ENCODE measurements at regions not wholly inside any gene's neighbourhood (a gene's known extent, or its start where the extent isn't known, plus 50 kb on each side); places are given as distances from the start of the nearest gene placed in this dataset.

GRCh38 chr17:13202835-13203234, 185.0 kb upstream of the ELAC2 start:
- no peak overlapping the region for H2BK15ac ChIP-seq (ENCODE audit: low read length)
- H3K79me2 ChIP-seq (ENCODE audit: control insufficient read depth in 1 of 2, insufficient read depth in 2 of 2, low read length in 2 of 2), result no peaks in the 10 kb centered on the region
- DNase-seq (ENCODE audit: low read depth in 1 of 2, low spot score in 2 of 2) (no peak), FAIRE-seq (no peak)
- no peak overlapping the region for H2AFZ ChIP-seq (ENCODE audit: low read length)
- H2BK120ac ChIP-seq (replicated peaks; ENCODE audit: low read depth, low read length), result no peak overlapping the region
- no peak overlapping the region for H3K56ac ChIP-seq (replicated peaks; ENCODE audit: insufficient read length, low read depth, low read length)
- H4K8ac ChIP-seq (ENCODE audit: extremely low read depth, insufficient read depth, low read length), result no peak overlapping the region
- H3K4me1 ChIP-seq (replicated peaks in 1 of 4; ENCODE audit: control insufficient read depth in 3 of 4, insufficient read depth in 4 of 4, low read length in 3 of 4), result no peaks in the 10 kb centered on the region
- no peak overlapping the region for H3K14ac ChIP-seq (ENCODE audit: insufficient read length)
- H4K5ac ChIP-seq (ENCODE audit: insufficient read length, low read depth, low read length), result no peak overlapping the region
- H2BK12ac ChIP-seq (ENCODE audit: low read depth, low read length), result no peak overlapping the region
- H3K4ac ChIP-seq (replicated peaks; ENCODE audit: insufficient read length, low read depth, low read length), result no peak overlapping the region
- no peaks in the 10 kb centered on the region for H3K9me3 ChIP-seq (ENCODE audit: insufficient read depth in 2 of 2, low read depth in 1 of 2, low read length in 1 of 2)
- no peaks in the 10 kb centered on the region for H3K79me1 ChIP-seq (ENCODE audit: low read depth, low read length)
- POLR2A ChIA-PET (ENCODE audit: partially characterized antibody), result no interaction called here
- H3K36me3 ChIP-seq (ENCODE audit: control insufficient read depth in 2 of 4, insufficient read depth in 4 of 4, low read length in 3 of 4), result no peaks in the 10 kb centered on the region
- H3K23me2 ChIP-seq (ENCODE audit: low read depth, low read length), result no peaks in the 10 kb centered on the region; the same call in 1 of the 2 replicates
- H3K4me3 ChIP-seq (ENCODE audit: extremely low read depth in 1 of 4, insufficient read depth in 2 of 4, low read depth in 3 of 4, low read length in 4 of 4), result no peak overlapping the region
- no peak overlapping the region for H2BK20ac ChIP-seq (ENCODE audit: low read length)
- WGBS, 2 experiments (ENCODE audit: extremely low coverage in 1 of 2, insufficient coverage in 1 of 2, insufficient read length in 1 of 2, insufficient replicate concordance in 2 of 2, low coverage in 1 of 2, low lambda C conversion rate in 2 of 2, missing lambda C conversion rate in 1 of 2), result 89% methylated on average over 2 of the region's 2 CpGs; no CpG with 5 or more reads in 1 of the 2 experiments
- H3K23ac ChIP-seq (ENCODE audit: insufficient read length), result no peak overlapping the region
- H4K91ac ChIP-seq (replicated peaks; ENCODE audit: insufficient read length, low read length), result no peak overlapping the region
- no peak overlapping the region for H3K4me2 ChIP-seq (ENCODE audit: insufficient read depth in 1 of 2, low read depth in 2 of 2, low read length in 2 of 2)
- no peaks in the 10 kb centered on the region for H3K27me3 ChIP-seq (replicated peaks in 1 of 4; ENCODE audit: control insufficient read depth in 3 of 4, extremely low read depth in 1 of 4, insufficient read depth in 3 of 4, low read length in 3 of 4)
- no peak overlapping the region for H3K18ac ChIP-seq (ENCODE audit: extremely low read depth, low read length)
- no peaks in the 10 kb centered on the region for H4K20me1 ChIP-seq (replicated peaks in 1 of 2; ENCODE audit: control insufficient read depth in 1 of 2, insufficient read depth in 2 of 2, low read length in 2 of 2)
- no peak overlapping the region for H2BK5ac ChIP-seq (ENCODE audit: low read depth, low read length)
- no peak for TF ChIP-seq YY1 (IDR thresholded peaks at IDR 0.05; ENCODE audit: low read depth, low read length)
- TF ChIP-seq CTCF (IDR thresholded peaks at IDR 0.05; ENCODE audit: control extremely low read depth in 1 of 3, insufficient read depth in 1 of 3, low read depth in 1 of 3, low read length in 3 of 3), result no peak
- no peak for TF ChIP-seq SIRT6 (IDR thresholded peaks at IDR 0.05; ENCODE audit: low read length)
- CTCF ChIA-PET (ENCODE audit: partially characterized antibody), result interaction anchor here (0.6 kb wide), 1 partner anchor 1307 kb away, joined by 3 read pairs; no protein-coding TSS in a partner anchor
- H3K27ac ChIP-seq (ENCODE audit: low read depth, low read length), result no peak overlapping the region
- no peak overlapping the region for H3K9ac ChIP-seq (replicated peaks in 1 of 4; ENCODE audit: extremely low read depth in 1 of 4, low read depth in 3 of 4, low read length in 3 of 4)
- H2AK5ac ChIP-seq (ENCODE audit: low read depth, low read length), result no peak overlapping the region
